HG03521 (cell line): ENCODE measurements at regions not wholly inside any gene's neighbourhood (a gene's known extent, or its start where the extent isn't known, plus 50 kb on each side); places are given as distances from the start of the nearest gene placed in this dataset.

Source experiments
- ATAC-seq: cut with Tn5 transposase; IDR thresholded peaks from one replicate; pipeline ENCODE4 v1.9.1; 2021; ENCODE audit warnings: mild to moderate bottlenecking, moderate library complexity; ENCODE audit not compliant: unreplicated experiment

- ATAC-seq, result no peak
Observed at GRCh38 chr4:188534297-188534696, 395.1 kb downstream of the TRIML1 start.

- ATAC-seq, result no peak
Observed at GRCh38 chr4:188534917-188535316, 395.7 kb downstream of the TRIML1 start.

GRCh38 chr4:188536826-188537225 lies 397.6 kb downstream of the TRIML1 start:
- ATAC-seq, result no peak

GRCh38 chr4:188550296-188550695 lies 411.1 kb downstream of the TRIML1 start:
- ATAC-seq, result no peak

- no peak for ATAC-seq
Observed at GRCh38 chr4:188551156-188551555, 411.9 kb downstream of the TRIML1 start.

- ATAC-seq, result no peak
Observed at GRCh38 chr4:188552741-188553275, 413.6 kb downstream of the TRIML1 start.

- no peak for ATAC-seq
Observed at GRCh38 chr4:188554413-188554812, 415.2 kb downstream of the TRIML1 start.

GRCh38 chr4:188573104-188573503 lies 433.9 kb downstream of the TRIML1 start:
- no peak for ATAC-seq

GRCh38 chr4:188578657-188579056 lies 439.4 kb downstream of the TRIML1 start:
- ATAC-seq, result no peak

GRCh38 chr4:188596021-188596420 lies 456.8 kb downstream of the TRIML1 start:
- no peak for ATAC-seq

- no peak for ATAC-seq
Observed at GRCh38 chr4:188603646-188604045, 464.4 kb downstream of the TRIML1 start.

- no peak for ATAC-seq
Observed at GRCh38 chr4:188606635-188607034, 467.4 kb downstream of the TRIML1 start.

- no peak for ATAC-seq
Observed at GRCh38 chr4:188611143-188611542, 471.9 kb downstream of the TRIML1 start.

- ATAC-seq, result no peak
Observed at GRCh38 chr4:188612659-188613058, 473.4 kb downstream of the TRIML1 start.

- ATAC-seq, result no peak
Observed at GRCh38 chr4:188613976-188614375, 474.7 kb downstream of the TRIML1 start.

- no peak for ATAC-seq
Observed at GRCh38 chr4:188619456-188620149, 480.4 kb downstream of the TRIML1 start.

GRCh38 chr4:188620608-188621007 lies 481.4 kb downstream of the TRIML1 start:
- no peak for ATAC-seq

GRCh38 chr4:188623314-188623854 lies 484.1 kb downstream of the TRIML1 start:
- ATAC-seq, result no peak

GRCh38 chr4:188624370-188624769 lies 485.1 kb downstream of the TRIML1 start:
- no peak for ATAC-seq

GRCh38 chr4:188627892-188628291 lies 488.7 kb downstream of the TRIML1 start:
- no peak for ATAC-seq

GRCh38 chr4:188639479-188640100 lies 500.3 kb downstream of the TRIML1 start:
- no peak for ATAC-seq

- ATAC-seq, result no peak
Observed at GRCh38 chr4:188647820-188648370, 508.7 kb downstream of the TRIML1 start.
